CD4-positive, alpha-beta T cell treated with Interleukin-12 subunit alpha and Interleukin-12 subunit beta, for 1 hour (primary cell): ENCODE measurements at regions not wholly inside any gene's neighbourhood (a gene's known extent, or its start where the extent isn't known, plus 50 kb on each side); places are given as distances from the start of the nearest gene placed in this dataset.
"Not testable (repeated sequence)": the region's sequence is repeated elsewhere in the genome, so short reads cannot be mapped to it uniquely, and the experiment has no call there.

Experiments
- DNase-seq: peaks from one replicate; pipeline ENCODE4 v3.0.0-alpha.2; 2020

DNA sequence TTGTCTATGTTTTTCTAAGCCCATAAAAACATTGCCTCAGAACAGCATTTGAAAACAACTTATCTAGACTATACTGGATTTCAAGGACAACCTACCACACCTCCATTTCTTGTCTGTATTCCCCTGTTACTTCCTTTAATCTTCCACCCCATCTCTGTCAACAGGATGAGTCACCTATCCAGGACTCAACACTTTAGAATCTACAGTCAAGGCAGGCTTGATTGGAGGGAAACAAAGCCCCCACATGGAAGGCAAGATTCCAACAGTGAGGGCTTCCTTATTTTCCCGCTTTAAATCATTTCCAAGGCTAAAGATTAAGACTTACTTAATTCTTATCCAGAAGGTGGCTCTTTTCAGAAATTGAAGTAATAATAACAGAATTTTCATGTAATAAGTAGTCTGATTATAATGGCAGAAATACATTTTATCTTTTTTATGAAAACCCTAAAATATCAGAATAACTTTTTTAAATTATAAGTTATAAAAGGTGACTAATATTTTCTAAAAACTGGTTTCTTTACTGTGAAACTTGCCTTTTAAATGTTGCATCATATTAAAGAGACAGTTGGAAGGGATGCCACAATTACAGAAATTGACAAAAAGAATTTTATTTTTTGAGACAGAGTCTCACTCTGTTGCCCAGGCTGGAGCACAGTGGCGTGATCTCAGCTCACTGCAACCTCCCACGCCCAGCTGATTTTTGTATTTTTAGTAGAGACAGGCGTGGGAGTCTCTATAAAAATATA, 138.7 kb upstream of the CCDC150 start:
- DNase-seq: no peak

GRCh38 chr2:196501836-196502235, 137.7 kb upstream of the CCDC150 start:
- DNase-seq: no peak

DNA sequence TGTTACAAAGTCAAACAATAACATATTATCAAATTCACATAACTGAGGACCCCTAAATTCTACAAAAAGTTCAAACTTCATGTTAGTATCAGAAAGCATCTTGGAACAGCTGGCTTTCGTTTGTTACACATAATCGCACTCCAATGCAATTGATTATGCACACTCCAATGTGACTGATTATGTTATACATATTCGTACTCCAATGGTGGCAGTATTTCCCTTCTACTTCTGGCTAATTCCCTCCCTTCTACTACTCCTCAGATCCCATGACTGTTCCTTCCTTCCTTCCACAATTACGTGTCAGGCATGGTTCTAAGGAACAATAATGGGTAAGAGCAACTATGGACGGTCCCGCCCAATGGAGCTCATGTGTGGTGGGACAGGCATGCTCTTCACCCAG, 137.1 kb upstream of the CCDC150 start:
- no peak for DNase-seq

DNA sequence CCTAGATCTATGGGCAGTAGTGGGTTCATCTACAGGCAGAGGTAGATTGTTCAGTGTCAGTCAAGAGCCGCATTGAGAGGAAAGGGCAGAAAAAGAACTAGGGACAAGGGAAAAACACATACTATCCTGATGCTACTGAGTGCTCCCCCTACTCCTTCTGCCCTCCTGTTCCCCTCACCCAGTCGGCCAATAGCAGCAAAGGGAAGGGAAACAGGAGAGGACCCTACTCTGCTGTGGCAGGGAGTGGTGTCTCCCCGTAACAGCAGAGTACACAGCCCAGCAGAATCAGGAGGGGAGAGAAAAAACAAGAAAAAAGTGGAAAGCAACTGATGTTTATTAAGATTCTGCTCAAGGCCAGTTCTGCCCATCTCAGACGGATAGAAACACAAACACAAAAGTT, 136.1 kb upstream of the CCDC150 start:
- DNase-seq: no peak

GRCh38 chr2:196504788-196505187, 134.7 kb upstream of the CCDC150 start:
- DNase-seq: no peak

- no peak for DNase-seq
Observed at GRCh38 chr2:196510246-196510645, 129.3 kb upstream of the CCDC150 start.

DNA sequence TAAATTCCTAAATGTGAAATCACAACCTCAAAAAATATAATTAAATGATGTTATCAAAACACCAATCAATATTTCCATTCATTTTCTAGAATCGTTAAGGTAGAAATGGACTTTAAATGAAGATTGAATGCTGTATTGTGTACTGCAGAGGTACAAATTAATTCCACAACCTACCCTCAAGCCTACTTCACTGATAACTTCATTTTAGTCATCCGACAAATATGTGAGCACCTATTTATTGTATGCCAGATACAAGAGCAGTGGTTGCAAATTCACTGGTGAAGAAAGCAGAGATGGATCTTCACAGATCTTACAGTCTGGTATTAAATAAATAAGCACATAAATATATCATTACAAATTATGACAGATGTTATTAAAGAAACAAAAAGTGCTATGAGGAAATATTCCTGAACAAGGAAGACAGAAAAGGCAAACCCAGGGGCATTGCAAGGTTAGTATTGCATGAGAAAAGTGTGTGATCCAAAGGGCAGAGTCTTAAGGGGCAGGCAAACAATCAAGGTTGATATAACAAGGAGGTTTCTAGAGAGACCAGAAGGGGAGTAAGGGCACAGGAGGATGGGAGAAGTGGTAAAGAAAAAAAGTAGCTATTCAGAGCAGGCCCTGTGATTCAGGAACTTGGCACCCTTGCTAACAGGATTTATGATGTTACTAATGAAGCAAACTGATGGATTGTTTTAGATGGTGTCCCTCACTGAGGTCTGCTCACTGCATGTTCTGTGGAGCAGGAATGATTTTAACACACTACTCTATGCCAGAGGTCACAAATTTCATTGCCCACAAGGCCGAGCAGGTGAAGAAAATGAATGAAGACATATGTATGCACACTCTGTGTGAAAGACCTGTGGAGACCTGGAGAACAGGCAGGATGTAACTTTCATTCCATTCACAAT, 128.0 kb upstream of the CCDC150 start:
- DNase-seq: no peak

GRCh38 chr2:196513796-196514526, 125.6 kb upstream of the CCDC150 start:
- DNase-seq: no peak

DNA sequence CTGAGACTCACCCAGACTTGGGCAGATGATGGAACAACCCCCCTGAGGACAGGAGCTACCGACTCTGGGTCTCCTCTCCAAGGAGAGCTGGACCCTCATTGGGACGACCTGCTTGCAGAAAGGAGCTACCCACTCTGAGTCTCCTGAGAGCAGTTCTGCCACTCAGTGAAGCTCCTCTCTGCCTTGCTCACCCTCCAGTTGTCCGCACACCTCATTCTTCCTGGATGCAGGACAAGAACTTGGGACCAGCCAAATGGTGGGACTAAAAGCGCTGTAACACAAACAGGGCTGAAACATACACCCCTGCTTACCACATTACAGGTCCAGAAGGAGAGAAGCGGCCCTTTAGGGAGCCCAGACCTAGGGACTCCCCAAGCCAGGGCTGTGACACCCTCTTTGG, 124.9 kb upstream of the CCDC150 start:
- no peak for DNase-seq

DNA sequence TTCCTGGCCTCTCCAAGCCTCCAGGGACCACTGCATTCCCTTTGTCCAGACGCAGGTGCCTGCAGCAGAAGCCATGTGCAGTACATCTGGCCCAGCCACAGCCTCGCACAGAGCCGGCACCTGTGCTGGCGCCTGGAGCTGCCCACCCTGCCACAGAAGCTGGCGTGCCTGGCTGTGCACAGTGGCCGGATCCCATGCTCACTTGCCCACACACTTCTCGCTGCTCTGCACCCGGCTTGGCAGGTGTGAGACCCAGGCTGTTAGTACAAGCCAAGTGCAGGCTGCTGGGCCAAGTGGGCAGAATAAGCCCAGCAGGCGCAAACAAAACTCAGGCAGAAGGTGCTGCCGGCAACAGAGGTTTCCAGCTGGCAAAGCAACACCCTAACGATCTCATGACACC, 124.5 kb upstream of the CCDC150 start:
- no peak for DNase-seq

DNA sequence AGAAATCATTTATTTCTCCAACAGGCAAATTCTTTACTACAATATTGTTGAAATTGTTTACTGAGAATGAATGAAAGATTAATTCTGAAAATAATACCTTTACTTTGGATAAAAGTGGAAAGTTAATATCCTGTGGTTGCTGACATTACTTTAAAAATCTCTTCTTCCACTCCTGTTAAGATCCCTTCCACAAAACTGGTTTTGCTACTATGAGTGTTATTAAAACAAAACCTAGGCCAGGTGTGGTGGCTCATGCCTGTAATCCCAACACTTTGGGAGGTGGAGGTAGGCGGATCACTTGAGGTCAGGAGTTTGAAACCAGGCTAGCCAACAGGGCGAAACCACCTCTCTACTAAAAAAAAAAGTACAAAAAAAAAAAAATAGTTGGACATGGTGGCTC, 123.9 kb upstream of the CCDC150 start:
- DNase-seq: no peak

DNA sequence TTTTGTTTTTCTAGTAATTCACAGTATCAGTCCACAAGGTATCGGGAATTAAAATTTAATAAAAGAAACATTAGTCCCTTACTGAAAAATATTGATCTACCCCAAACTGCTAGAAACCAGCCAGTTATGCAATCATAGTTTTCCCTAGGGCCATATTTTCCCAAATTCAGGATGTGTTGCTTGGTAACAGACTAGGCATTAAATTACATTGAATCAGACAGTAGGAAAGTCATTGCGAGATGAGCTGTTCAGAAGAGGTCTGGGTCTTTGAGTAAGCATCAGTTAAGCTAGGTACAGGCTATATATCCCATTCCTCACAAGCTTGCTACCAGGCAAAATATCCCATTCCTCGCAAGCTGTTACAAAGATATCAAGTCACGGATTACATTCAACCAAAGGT, 123.0 kb upstream of the CCDC150 start:
- DNase-seq: no peak

DNA sequence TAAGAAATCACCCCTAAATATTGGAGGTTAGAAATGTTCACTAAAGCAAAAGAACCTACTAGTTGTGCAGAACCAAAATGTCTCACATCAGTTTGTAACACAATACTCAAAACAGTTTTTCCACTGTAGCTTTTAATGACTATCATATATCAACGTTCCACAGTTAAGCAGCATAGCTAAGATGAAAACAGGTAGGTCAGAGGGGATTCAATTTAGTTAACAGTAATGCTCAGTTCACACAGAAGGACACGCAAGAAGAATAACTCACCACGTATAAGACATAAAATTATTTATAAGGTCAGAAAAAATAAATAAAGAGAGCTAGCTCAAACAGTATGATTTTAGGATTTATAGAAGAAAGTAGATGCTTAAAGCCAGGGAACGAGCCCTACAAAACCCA, 118.9 kb upstream of the CCDC150 start:
- no peak for DNase-seq

- DNase-seq: not testable (repeated sequence)
Observed at GRCh38 chr2:196526981-196527725, 112.4 kb upstream of the CCDC150 start.

DNA sequence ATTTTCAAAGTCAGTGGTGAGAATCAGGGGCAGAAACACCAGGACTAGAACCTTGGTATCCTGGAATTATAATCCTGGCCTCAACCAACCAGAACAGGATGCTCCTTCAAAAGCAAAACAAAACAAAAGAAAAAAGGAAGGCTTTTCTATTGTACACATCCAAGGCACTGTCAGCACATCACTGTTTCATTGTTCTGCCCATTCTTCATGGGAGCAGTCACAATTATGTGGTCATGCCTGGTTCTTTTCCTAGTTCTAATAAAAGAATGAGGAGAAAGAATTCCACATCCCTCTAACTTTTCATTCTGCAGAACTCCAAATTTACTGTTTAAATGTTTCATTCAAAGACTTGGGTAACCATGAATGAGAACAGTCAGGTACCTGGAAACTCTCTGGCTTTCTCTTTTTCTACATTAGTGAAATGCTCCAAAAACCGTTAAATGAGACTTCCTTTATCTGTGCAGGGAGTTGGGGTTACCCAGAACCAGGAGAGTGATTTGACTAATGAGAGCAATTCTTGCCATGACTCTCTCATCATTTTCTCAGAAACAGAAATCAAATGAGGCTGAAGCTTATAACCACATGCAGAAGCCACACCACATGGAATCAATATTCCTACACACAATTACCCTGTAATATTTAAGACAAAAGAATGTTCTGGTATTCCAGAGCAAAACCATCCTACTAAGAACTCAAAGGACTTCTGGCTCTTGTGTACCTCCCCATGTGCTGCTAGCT, 110.9 kb upstream of the CCDC150 start:
- no peak for DNase-seq

DNA sequence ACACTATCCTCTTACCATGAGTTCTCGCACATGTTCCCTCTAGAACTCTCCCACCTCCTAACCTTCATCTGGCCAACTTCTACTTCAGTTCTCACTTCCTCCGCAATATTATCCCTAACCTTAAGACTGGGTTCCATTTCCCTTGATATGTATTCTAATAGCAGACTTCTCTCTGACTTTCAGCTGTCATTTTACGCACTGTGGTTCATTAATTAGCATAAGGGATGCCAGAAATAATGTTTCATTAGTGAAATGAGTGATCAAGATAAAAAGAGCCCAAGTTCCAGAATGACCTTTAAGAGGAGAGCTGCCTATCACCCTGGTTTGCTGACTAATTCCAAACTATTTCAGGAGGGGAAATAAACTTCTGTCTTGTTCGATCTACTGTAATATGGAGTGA, 108.6 kb upstream of the CCDC150 start:
- DNase-seq: no peak

DNA sequence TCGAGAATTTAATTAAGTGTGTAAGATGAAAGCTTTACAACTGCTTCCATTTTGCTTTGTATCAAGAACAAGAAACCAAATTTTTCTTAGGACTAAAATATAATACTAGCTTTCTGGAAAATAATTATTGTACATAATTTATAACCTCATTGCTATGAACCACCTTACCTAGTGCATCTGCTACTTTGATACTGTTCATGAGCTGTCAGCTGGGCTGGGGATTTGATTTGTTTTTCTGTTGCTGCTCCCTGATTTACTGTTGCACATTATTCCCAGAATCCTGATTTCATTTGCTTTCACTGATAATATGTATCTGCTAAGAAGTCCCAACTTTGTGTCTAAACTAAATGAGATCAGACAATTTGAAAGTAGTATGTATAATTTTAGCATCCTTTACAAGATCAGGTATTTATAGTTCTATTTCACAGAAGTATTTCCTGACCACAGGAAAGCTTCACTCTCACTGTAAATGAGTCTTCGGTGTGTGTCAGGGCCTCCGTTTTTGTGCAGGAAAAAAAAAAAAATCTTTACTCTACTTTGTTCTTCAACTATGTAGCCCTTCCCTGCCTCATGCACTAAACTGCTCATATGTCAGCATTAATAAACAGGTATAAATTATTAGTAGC, 105.6 kb upstream of the CCDC150 start:
- no peak for DNase-seq

GRCh38 chr2:196534495-196534894, 105.0 kb upstream of the CCDC150 start:
- DNase-seq: no peak

- no peak for DNase-seq
Observed at GRCh38 chr2:196535061-196535460, 104.5 kb upstream of the CCDC150 start.

GRCh38 chr2:196535742-196536141, 103.8 kb upstream of the CCDC150 start:
- no peak for DNase-seq

DNA sequence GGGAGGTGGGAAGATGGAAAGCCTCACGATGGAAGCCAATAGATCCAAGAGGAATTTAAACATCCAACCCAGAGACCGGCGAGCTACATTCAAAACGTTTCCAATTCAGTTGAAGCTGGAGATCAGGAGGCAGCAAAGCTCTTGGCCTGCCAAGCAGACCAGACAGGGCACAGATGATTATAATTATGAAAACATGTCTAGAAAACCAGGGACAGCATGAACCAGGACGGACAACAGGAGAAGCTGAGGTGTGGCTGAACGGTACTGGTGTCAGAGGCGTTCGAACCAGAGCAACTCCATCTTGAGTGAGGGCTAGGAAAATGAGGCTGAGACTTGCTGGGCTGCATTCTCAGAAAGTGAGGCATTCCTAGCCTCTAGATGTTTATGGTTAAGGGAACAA, 102.2 kb upstream of the CCDC150 start:
- DNase-seq: no peak

GRCh38 chr2:196538189-196538588, 101.3 kb upstream of the CCDC150 start:
- DNase-seq: no peak
